BJ (cell line): ENCODE measurements at regions not wholly inside any gene's neighbourhood (a gene's known extent, or its start where the extent isn't known, plus 50 kb on each side); places are given as distances from the start of the nearest gene placed in this dataset.

Experiments used
- CTCF ChIA-PET: fragments of 350-600 bp; formaldehyde crosslinking; extraction: SDS; loops from one replicate; lab custom pipeline; 2021; ENCODE audit warnings: antibody characterized with exemption, inconsistent platforms; lab: Yijun Ruan, JAX
- POLR2A ChIA-PET: fragments of 300-600 bp; sonication (Branson Sonifier 250); formaldehyde crosslinking; extraction: SDS; loops from one replicate; lab custom pipeline; 2021; ENCODE audit warnings: antibody characterized with exemption; lab: Charles Lee
- DNase-seq: peaks from one replicate; pipeline ENCODE4 v3.0.0-alpha.2; 2011; ENCODE audit warnings: low read depth
- H3K27me3 ChIP-seq: 2 replicates; pipeline ENCODE4 v1.6.0; 2011; ENCODE audit warnings: low read length; ENCODE audit not compliant: control insufficient read depth, insufficient read depth
- H3K36me3 ChIP-seq: 2 replicates; pipeline ENCODE4 v1.5.1; 2011; ENCODE audit warnings: low read length; ENCODE audit not compliant: control insufficient read depth, insufficient read depth
- H3K4me3 ChIP-seq: 2 replicates; pipeline ENCODE4 v1.5.1; 2011; ENCODE audit warnings: low read depth, mild to moderate bottlenecking, control low read depth, low read length
- CTCF ChIP-seq: IDR thresholded peaks from 2 replicates; pipeline ENCODE4 v1.5.1; 2011; ENCODE audit warnings: low read depth, mild to moderate bottlenecking, control low read depth, inconsistent platforms, low read length, moderate library complexity; ENCODE audit not compliant: insufficient read depth

DNA sequence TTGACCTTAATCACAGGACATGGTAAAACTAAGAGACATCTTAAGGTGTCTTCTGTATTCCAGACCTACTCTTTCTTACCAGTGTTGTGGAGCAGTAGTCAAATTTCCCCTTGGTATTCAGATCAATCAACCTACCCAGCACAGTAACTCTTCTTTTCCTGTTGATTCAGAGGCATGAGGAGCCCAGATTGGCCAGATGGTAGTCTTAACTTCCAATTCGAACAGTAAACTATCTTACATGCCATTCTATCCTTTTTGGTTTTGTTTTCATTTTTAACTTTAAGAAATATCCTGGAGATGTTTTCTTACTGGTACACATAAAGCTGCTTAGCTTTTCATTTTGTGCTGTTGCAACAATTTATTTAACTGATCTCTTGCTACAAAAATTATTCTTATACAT lies 630.3 kb upstream of the PKDCC start:
- POLR2A ChIA-PET = no interaction called here
- CTCF ChIA-PET = no interaction called here
- no peaks in the 10 kb centered on the region for H3K27me3 ChIP-seq
- TF ChIP-seq CTCF = no peak
- no peaks in the 10 kb centered on the region for H3K36me3 ChIP-seq
- DNase-seq = no peak
- no peak overlapping the region for H3K4me3 ChIP-seq

DNA sequence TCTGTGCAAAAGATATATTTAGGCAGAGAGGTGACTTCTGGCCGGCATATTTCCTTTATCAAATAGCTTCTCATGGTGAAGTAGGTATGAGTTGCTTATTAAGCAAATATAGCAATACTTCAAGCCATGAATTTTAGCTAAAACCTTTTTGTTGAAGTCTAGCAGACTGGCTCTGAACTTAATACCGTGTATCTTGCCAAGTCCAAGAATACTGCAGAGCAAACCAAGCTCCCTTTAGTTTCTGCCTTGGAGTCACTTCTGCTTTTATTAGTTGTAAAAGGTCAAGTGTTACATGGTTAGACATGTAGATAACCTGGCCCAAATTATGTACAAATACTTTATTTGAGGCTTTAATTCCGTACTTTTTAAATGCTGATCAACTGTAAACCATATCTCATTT lies 627.6 kb upstream of the PKDCC start:
- Histone ChIP-seq H3K27me3 (no peaks in the 10 kb centered on the region), H3K36me3 (no peaks in the 10 kb centered on the region), H3K4me3 (no peak overlapping the region)
- ChIA-PET CTCF (no interaction called here), POLR2A (no interaction called here)
- no peak for DNase-seq
- TF ChIP-seq CTCF = no peak

- H3K27me3 ChIP-seq = no peaks in the 10 kb centered on the region
- no peak overlapping the region for H3K4me3 ChIP-seq
- POLR2A ChIA-PET = no interaction called here
- H3K36me3 ChIP-seq = no peaks in the 10 kb centered on the region
- no peak for DNase-seq
- CTCF ChIA-PET = no interaction called here
- no peak for TF ChIP-seq CTCF
These were observed 626.9 kb upstream of the PKDCC start for GRCh38 chr2:41420872-41421271.

DNA sequence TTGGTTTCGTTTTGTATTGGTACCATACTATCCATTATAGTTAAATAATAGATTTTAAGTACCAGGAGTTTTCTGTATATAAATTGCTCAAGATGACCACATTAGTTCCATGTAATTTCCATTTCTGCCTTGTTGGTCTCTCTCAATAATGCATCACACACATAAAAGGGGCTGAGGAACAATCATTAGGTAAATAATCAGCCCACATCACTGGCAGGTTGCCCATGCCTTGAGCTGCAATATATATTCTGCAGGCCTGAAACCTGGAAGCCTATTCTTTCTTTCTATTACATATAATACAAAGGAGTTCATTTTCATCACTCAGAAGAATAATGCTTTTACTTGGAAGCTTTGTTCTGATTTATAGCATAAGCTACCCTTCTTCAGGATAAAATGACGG lies 616.1 kb upstream of the PKDCC start:
- Histone ChIP-seq H3K36me3 (no peaks in the 10 kb centered on the region), H3K27me3 (no peaks in the 10 kb centered on the region), H3K4me3 (no peak overlapping the region)
- CTCF ChIA-PET = no interaction called here
- POLR2A ChIA-PET = no interaction called here
- no peak for TF ChIP-seq CTCF
- no peak for DNase-seq

DNA sequence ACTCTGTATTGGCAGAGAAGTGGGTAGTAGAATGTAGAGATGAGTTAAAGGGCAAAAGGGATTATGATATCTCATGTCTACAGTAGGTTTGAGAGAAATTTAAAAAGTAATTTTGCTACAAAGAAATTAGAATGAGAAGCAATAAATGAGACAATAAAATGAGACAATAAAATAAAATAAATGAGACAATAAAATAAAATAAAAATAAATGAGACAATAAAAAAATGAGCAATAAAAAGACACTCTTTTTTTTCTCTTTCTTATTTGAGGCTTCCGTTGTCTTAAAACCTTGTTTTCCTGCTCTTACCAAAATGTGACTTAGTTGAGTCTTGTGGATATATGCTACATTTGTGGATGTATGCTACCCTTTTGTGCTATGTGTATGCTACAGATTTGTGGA lies 615.4 kb upstream of the PKDCC start:
- ChIA-PET CTCF (no interaction called here), POLR2A (no interaction called here)
- no peaks in the 10 kb centered on the region for H3K27me3 ChIP-seq
- no peak for DNase-seq
- H3K4me3 ChIP-seq = no peak overlapping the region
- no peak for TF ChIP-seq CTCF
- no peaks in the 10 kb centered on the region for H3K36me3 ChIP-seq
